Activated naive CD8-positive, alpha-beta T cell treated with anti-CD3 and anti-CD28 coated beads for 36 hours (primary cell): ENCODE measurements at regions not wholly inside any gene's neighbourhood (a gene's known extent, or its start where the extent isn't known, plus 50 kb on each side); places are given as distances from the start of the nearest gene placed in this dataset.
"Not testable (repeated sequence)": the region's sequence is repeated elsewhere in the genome, so short reads cannot be mapped to it uniquely, and the experiment has no call there.

ENCODE experiments used
- DNase-seq: peaks from one replicate; pipeline ENCODE4 v3.0.0; 2021
- H3K27ac Mint-ChIP-seq: one replicate; pipeline ENCODE4 v1.8.0; 2022; ENCODE audit warnings: mild to moderate bottlenecking, moderate library complexity, mixed read lengths
- H3K27me3 Mint-ChIP-seq: one replicate; pipeline ENCODE4 v1.8.0; 2022; ENCODE audit warnings: mild to moderate bottlenecking, mixed read lengths
- H3K36me3 Mint-ChIP-seq: one replicate; pipeline ENCODE4 v1.8.0; 2021; ENCODE audit warnings: mild to moderate bottlenecking, mixed read lengths
- H3K4me1 Mint-ChIP-seq: one replicate; pipeline ENCODE4 v1.8.0; 2021; ENCODE audit warnings: mixed read lengths
- H3K4me3 Mint-ChIP-seq: one replicate; pipeline ENCODE4 v1.8.0; 2022; ENCODE audit warnings: mild to moderate bottlenecking, moderate library complexity, mixed read lengths
- H3K9me3 Mint-ChIP-seq: one replicate; pipeline ENCODE4 v1.8.0; 2022; ENCODE audit warnings: mixed read lengths

DNA sequence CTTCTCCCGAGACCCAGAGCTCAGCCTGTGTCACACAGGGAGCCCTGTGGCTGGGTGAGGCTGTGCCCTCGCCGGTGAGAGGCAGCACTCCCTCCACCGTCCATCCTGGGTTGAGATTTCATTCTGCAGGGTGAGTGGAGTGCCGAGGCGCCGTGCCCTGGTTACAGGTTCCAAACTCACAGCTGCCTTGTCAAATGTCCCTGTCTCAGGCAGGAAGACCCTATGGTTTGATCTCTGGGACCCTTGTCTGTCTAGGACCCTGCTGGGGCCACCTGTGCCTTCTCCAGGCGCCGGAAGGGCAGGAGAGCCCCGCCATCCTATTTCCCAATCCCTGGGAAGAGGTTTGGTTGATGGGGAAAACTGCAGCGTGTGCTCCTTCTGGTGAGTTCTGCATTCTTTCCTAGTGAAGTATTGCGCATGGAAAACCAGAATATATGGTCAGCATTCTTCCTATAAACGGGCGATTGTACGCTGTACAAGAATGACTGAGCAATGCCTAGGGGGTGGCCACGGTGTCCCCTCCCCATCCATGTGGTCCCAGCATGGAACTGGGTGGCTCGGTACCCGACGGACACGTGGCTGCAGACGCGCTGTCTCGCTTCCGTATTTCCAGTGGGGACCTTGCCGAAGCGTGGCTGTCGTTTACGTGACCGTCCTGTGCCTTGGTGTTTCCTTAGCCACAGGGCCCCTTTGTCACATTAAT is 95.9 kb upstream of the COL5A1 start:
- DNase-seq = no peak
- H3K27ac Mint-ChIP-seq = no peak overlapping the region
- no peaks in the 10 kb centered on the region for H3K4me1 Mint-ChIP-seq
- H3K9me3 Mint-ChIP-seq = no peaks in the 10 kb centered on the region
- H3K27me3 Mint-ChIP-seq = peaks cover 4% of the 10 kb centered on the region
- H3K36me3 Mint-ChIP-seq = no peaks in the 10 kb centered on the region
- no peak overlapping the region for H3K4me3 Mint-ChIP-seq

DNA sequence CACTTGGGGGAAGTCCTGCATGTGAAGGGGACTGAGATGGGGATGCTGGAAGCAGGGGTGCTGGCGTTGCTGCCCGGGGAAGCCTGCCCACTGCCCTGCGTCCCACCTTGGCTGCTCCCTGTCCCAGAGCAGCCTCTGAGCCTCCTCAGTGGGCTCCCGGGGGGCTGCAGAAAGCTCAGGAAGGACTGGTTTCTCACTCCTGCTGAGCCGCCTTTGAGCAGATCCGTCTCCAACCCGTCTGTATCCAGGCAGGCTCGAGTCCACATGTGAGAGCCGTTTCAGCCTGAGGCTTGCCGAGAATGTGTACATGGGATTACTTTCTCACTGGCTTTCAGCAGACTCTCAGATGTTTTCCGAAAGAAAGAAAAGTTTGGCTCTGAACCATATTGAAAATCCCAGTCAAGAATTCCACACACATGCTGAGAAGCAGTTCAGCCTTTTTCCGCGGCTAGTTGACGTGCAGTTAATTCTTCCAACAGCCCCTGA is 95.3 kb upstream of the COL5A1 start:
- Mint-ChIP-seq H3K4me3 (no peak overlapping the region), H3K36me3 (no peaks in the 10 kb centered on the region), H3K4me1 (no peaks in the 10 kb centered on the region), H3K9me3 (no peaks in the 10 kb centered on the region), H3K27me3 (peaks cover 8% of the 10 kb centered on the region), H3K27ac (no peak overlapping the region)
- no peak for DNase-seq

DNA sequence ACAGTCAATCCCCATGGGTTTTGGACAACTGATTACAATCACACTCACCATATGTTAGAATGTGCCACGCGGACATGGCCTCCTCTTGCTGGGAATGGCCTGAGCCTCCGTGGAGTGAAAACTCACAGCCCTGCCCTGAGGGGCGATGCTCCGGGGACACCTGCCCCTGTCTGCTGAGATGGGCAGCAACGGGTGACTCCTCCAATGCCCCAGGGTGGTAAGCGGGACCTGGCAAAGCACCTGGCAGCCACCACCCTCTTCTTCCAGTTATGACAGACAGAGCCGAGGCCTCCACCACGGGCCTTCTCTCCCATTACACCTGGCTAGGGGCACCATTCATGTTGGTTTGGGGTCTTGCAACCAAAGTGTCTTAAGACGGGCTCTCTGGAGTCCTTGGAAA is 94.9 kb upstream of the COL5A1 start:
- Mint-ChIP-seq H3K4me1 (no peaks in the 10 kb centered on the region), H3K9me3 (no peaks in the 10 kb centered on the region), H3K36me3 (no peaks in the 10 kb centered on the region), H3K27me3 (peaks cover 11% of the 10 kb centered on the region), H3K4me3 (no peak overlapping the region), H3K27ac (no peak overlapping the region)
- no peak for DNase-seq

DNA sequence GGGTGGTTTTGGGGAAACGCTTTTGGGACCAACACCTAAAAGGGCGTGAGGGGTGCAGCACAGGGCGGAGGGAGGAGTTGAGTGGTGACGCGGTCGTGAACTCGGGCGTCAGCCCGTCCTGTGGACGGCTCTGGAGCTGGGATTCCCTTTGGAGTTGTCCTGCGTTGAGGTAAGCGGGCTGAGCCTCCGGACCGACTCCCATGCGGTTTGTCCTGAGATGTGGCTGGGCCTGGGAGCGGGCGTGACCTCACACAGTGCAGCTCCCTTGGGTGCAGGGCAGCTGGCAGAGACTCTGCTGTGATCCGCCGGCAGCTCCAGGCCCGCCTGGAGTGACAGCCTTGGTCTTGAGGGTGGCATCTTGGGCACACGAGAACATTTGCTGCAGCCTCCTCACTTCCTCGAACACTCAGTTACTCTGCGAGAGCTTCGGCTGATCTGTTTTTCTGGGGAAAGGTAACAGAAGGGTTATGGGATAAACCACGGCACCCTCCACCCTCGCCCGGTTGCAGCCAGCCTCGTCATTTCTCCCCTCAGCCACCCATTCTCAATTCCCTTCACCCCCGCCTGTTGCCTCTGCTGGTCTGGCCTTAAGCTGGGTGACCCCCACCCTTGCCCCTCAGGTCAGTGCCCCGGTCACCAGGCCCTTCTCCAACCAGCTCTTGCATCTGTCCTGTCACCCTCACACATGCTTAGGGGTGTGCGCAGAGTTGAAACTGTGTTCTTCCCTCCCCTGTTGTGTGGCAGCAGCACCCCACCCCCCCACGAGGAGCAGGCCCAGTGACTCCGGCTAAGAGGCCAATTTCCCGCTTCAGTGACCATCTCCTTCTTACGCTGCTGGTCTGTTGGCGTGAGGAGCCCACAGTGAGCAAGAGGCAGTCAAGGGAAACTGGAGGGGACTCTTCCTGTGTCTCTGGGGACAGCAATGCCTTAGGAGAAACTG is 94.2 kb upstream of the COL5A1 start:
- no peak overlapping the region for H3K4me3 Mint-ChIP-seq
- peaks cover 12% of the 10 kb centered on the region for H3K27me3 Mint-ChIP-seq
- no peaks in the 10 kb centered on the region for H3K9me3 Mint-ChIP-seq
- no peak overlapping the region for H3K27ac Mint-ChIP-seq
- H3K36me3 Mint-ChIP-seq = no peaks in the 10 kb centered on the region
- H3K4me1 Mint-ChIP-seq = no peaks in the 10 kb centered on the region
- no peak for DNase-seq

DNA sequence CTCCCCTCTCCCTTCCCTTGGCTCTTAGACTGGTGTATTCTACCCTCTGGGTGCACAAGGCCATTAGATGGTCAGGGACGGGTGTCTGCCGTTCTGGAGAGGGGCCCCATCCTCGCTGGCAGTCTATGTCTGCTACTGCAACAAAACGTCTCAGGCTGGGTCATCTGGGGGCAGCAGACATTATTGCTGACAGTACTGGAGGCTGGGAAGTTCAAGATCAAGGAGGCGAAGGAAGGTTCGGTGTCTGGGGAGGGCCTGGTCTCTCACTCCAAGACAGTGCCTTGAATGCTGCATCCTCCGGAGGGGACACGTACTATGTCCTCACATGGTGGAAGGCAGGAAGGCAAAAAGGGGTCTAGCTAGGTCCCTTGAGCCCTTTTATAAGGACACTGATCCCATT is 93.4 kb upstream of the COL5A1 start:
- Mint-ChIP-seq H3K9me3 (no peaks in the 10 kb centered on the region), H3K4me3 (no peak overlapping the region), H3K4me1 (no peaks in the 10 kb centered on the region), H3K27me3 (peaks cover 12% of the 10 kb centered on the region), H3K36me3 (no peaks in the 10 kb centered on the region), H3K27ac (no peak overlapping the region)
- no peak for DNase-seq

DNA sequence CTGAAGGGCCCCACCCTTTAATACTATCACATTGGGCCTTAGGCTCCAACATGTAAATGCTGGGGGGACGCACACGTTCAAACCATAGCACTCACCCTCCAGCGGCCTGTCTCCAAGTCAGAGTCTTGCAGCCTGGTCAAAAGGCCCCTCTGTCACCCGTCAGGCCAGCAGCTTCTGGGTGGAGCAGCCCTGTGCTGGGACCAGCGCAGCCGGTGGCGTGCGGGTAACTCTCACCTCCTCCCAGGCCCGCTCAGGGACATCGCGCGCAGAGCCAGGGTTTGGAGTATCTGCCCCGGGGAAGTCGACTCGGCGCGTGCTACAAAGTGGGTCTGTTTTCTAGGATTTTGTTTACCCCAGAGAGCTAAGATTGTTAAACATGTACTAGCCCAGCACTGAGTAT is 93.0 kb upstream of the COL5A1 start:
- no peaks in the 10 kb centered on the region for H3K36me3 Mint-ChIP-seq
- peaks cover 12% of the 10 kb centered on the region for H3K27me3 Mint-ChIP-seq
- no peak overlapping the region for H3K27ac Mint-ChIP-seq
- no peaks in the 10 kb centered on the region for H3K4me1 Mint-ChIP-seq
- H3K4me3 Mint-ChIP-seq = no peak overlapping the region
- DNase-seq = no peak
- H3K9me3 Mint-ChIP-seq = no peaks in the 10 kb centered on the region

DNA sequence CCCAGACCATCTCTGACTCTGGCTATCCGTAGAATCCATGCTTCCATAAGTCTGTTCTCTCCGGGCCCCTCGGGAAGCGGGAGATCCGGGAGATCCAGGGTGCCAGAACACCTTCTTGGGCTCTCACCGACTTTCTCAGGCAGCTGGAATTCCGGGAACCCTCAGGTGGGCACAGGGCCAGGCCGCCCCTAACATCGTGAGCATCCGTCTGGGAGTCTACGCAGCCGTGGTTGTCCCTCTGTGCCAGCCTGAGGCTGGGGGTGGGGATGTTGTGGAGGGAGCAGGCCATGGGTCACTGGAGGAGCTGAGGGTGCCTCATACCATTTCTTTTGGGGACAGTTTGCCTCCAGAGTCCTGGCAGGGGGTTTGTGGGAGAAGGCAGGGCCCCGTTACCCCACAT is 92.3 kb upstream of the COL5A1 start:
- H3K27me3 Mint-ChIP-seq = peaks cover 12% of the 10 kb centered on the region
- H3K27ac Mint-ChIP-seq = no peak overlapping the region
- no peaks in the 10 kb centered on the region for H3K9me3 Mint-ChIP-seq
- H3K4me1 Mint-ChIP-seq = no peaks in the 10 kb centered on the region
- H3K36me3 Mint-ChIP-seq = no peaks in the 10 kb centered on the region
- no peak for DNase-seq
- H3K4me3 Mint-ChIP-seq = no peak overlapping the region

DNA sequence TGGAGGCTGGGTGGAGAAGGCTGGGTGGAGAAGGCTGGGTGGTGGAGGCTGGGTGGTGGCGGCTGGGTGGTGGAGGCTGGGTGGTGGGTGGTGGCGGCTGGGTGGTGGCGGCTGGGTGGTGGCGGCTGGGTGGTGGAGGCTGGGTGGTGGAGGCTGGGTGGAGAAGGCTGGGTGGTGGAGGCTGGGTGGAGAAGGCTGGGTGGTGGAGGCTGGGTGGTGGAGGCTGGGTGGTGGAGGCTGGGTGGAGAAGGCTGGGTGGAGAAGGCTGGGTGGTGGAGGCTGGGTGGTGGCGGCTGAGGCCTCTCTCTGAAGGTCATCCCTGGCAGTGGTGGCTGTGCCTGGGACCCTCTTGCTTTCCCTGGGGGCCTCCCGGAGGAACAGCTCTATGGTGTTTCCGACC is 91.5 kb upstream of the COL5A1 start:
- not testable (repeated sequence) for H3K4me1 Mint-ChIP-seq, H3K27ac Mint-ChIP-seq

DNA sequence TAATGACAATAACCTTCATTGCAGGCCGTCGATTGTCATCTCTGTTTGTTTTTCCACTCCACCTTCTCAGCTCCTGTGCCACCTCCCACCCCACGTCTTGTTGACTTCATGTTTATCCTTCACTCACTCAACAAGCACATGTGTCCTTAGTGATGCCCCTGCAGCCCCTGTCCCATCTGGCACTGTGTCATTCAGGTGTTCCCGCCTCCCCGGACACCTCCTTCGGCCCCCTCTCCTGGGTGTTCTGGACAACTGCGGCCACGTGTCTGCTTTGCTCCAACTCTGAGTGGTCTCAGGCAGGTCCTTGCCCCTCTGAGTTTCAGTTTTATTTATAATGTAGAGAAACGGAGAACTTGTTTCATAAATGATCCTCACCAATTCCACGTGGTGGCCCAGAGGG is 91.0 kb upstream of the COL5A1 start:
- Mint-ChIP-seq H3K27me3 (peaks cover 12% of the 10 kb centered on the region), H3K36me3 (no peaks in the 10 kb centered on the region), H3K4me3 (no peak overlapping the region), H3K27ac (no peak overlapping the region), H3K4me1 (no peaks in the 10 kb centered on the region), H3K9me3 (no peaks in the 10 kb centered on the region)
- no peak for DNase-seq

More for the DNA sequence above, 91.5 kb upstream of the COL5A1 start:
- DNase-seq, H3K9me3 Mint-ChIP-seq, H3K36me3 Mint-ChIP-seq, H3K4me3 Mint-ChIP-seq: not testable (repeated sequence)
- H3K27me3 Mint-ChIP-seq = peaks cover 12% of the 10 kb centered on the region

DNA sequence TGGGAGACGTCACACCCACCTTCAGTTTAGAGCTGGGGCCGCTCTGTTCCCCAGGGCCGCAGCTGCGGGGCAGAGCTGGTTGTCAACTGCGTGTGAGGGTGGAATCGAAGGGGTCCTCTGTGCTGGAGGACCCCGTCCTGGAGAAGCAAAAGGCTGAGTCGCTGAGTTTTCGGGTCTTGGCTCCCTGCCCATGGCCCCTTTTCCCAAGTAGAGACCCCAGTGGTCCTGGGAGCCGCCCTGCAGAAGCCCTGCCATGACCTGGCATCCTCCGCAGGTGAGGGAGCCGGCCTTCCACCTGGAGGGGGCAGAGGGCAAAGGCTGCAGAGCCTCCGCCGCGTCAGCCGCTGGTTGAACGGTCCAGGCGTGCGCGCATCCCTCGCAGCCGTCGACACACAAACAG is 90.4 kb upstream of the COL5A1 start:
- no peaks in the 10 kb centered on the region for H3K9me3 Mint-ChIP-seq
- H3K4me1 Mint-ChIP-seq = no peaks in the 10 kb centered on the region
- no peak overlapping the region for H3K4me3 Mint-ChIP-seq
- no peaks in the 10 kb centered on the region for H3K36me3 Mint-ChIP-seq
- peaks cover 12% of the 10 kb centered on the region for H3K27me3 Mint-ChIP-seq
- DNase-seq = no peak
- no peak overlapping the region for H3K27ac Mint-ChIP-seq

DNA sequence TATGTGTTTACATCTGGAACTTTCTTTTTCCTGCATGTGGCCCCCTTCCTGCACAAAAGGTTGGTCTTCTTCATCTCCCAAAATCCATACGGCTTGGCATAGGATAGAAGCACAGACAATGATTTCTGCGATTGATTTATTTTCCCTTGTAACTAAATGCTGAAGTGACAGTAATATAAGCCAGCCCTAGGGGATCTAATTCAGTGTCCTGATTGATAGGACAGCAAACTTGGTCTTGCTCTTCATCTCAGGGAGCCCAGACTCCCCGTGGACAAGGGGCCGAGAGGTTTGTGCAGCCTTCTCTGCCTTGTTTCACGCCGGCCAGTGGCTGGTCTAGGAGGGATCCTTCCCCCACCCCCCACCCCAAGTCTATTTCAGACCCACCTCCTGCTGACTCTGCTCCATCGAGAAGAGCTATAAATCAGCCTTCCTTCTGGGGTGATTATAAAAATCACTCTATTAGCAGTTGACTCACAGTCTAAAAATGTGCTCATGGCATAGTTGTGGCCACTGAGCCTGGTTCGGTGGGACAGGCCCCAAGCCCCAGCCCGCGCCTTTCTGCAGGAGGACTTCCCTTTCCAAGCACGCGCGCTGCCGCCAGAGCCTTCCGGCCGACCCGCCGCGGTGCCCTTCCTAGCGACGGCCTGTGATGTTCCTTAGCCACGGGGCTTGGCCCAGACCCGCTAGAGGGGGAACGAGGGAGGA is 89.8 kb upstream of the COL5A1 start:
- no peak overlapping the region for H3K27ac Mint-ChIP-seq
- H3K27me3 Mint-ChIP-seq = peaks cover 12% of the 10 kb centered on the region
- H3K4me3 Mint-ChIP-seq = no peak overlapping the region
- no peaks in the 10 kb centered on the region for H3K4me1 Mint-ChIP-seq
- H3K36me3 Mint-ChIP-seq = no peaks in the 10 kb centered on the region
- no peak for DNase-seq
- no peaks in the 10 kb centered on the region for H3K9me3 Mint-ChIP-seq

DNA sequence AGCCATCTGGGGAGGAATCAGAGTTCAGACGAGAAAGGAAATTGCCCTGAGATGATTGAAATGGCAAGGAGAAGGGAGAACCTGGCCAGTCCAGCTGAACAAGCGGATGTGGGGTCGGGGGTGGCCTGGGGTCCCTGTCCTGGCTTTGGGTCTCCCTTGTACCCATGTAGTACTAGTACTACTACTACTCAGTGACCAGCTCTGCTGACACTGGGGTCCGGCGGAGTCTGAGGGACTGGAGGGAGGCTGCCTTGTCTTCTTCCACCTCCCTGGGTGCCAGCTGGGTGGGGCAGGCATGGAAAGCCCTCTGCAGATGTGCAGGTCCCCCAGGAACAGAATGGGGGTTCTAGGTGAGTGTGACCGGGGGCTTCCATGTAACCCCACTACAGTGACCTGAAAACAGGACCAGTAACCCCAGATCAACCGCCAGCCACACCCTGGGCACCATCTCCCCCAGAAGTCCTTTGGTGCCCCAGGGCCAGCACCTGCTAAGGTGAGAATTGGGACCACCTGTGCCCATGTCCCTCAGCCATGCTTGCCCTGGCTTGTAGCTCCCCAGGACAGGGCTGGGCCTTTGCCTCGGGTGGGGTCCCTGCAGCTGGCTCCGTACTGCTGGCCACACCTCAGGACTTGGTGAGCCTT is 89.1 kb upstream of the COL5A1 start:
- no peaks in the 10 kb centered on the region for H3K4me1 Mint-ChIP-seq

DNA sequence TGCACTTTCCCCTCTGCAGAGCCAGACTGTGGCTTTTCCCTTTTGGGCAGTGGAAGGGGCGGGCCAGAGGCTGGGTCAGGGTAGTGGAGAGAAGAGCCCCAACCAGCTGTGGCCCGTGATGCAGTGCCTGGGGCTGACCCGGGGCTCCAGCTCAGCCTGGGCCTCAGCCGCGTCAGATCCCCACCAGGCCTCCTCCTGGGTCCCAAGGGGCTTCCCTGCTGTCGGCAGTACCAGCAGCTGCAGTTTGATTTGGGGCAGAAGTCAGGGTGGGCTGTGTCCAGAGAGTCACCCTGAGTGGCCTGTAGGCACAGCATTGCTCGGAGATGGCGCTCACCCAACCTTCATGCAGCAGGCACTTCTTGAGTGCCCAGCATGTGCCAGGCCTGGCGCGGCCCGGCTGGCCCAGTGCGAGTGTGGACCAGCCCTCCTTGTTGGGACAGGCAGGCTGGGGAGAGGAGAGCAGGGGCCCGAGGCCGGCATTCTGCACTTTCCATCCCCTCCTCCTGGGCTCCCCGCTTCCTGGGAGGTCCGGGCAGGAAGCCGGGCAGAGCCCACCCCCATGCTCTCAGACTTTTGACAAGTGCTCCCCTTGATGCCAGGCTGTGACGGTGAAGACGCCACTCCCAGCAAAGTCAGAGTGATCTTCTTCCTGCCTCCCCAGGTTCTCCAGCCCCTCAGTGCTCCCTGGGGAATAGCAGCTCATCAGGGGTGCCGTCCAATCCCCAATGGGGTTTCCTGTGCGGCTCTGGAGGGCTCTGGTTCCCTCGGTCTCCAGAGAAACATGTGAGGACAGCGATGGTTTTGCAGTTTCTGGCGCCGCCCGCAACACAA is 88.3 kb upstream of the COL5A1 start:
- no peak for DNase-seq
- Mint-ChIP-seq H3K4me1 (no peaks in the 10 kb centered on the region), H3K27ac (no peak overlapping the region), H3K27me3 (peaks cover 12% of the 10 kb centered on the region), H3K9me3 (no peaks in the 10 kb centered on the region), H3K36me3 (no peaks in the 10 kb centered on the region), H3K4me3 (no peak overlapping the region)

More for the DNA sequence above, 89.1 kb upstream of the COL5A1 start:
- no peaks in the 10 kb centered on the region for H3K9me3 Mint-ChIP-seq
- no peaks in the 10 kb centered on the region for H3K36me3 Mint-ChIP-seq
- H3K27me3 Mint-ChIP-seq = peaks cover 12% of the 10 kb centered on the region
- DNase-seq = no peak
- H3K4me3 Mint-ChIP-seq = no peak overlapping the region
- no peak overlapping the region for H3K27ac Mint-ChIP-seq

DNA sequence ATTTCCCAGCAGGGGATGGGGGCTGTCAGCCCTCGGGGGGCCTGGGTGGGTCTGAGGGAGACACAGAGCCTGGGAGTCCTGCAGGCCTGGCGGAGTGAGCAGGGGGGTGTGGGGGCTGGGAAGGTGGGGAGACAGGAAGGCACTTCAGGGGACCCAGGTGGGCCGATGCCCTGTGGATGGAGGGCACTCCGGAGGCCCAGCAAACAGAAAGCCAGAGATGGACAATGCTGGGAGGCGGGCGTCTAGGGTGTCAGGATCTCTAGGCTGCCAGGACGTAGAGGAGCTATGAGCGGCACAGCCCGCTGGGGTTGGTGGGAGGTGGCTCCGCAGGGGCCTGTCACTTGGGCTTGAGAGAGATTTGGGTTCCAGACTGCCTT is 87.6 kb upstream of the COL5A1 start:
- Mint-ChIP-seq H3K27ac (no peak overlapping the region), H3K27me3 (peaks cover 12% of the 10 kb centered on the region), H3K9me3 (no peaks in the 10 kb centered on the region), H3K4me3 (no peak overlapping the region), H3K4me1 (peaks cover under 1% of the 10 kb centered on the region), H3K36me3 (no peaks in the 10 kb centered on the region)
- DNase-seq = no peak
